Gastrocnemius medialis (tissue), 4 donors: ENCODE measurements at regions not wholly inside any gene's neighbourhood (a gene's known extent, or its start where the extent isn't known, plus 50 kb on each side); places are given as distances from the start of the nearest gene placed in this dataset.

Experiments used
- POLR2A ChIP-seq, 2 donors: fragments of 450-650 bp; IDR thresholded peaks; one replicate each; pipeline ENCODE4 v1.6.1; 2017; ENCODE audit warnings: antibody characterized with exemption in 2 of 2, mild to moderate bottlenecking in 2 of 2, moderate library complexity in 2 of 2
- TF ChIP-seq, protein P1 (sequence below), 5 experiments: fragments of 450-650 bp in 3 of 5; fragments of 200-600 bp in 2 of 5; sonication (generic) in 2 of 5; IDR thresholded peaks in 4 of 5; conservative IDR thresholded peaks in 1 of 5; 1 replicate in 4 of 5; 2 replicates in 1 of 5; pipeline ENCODE4 v1.5.1; 2016 to 2019; ENCODE audit warnings: antibody characterized with exemption in 5 of 5, mild to moderate bottlenecking in 3 of 5, moderate library complexity in 3 of 5

GRCh38 chr13:108056278-108056677, 159.1 kb downstream of the LIG4 start:
- no peak for TF ChIP-seq POLR2A (IDR thresholded peaks at IDR 0.05)
- TF ChIP-seq, protein P1, sequence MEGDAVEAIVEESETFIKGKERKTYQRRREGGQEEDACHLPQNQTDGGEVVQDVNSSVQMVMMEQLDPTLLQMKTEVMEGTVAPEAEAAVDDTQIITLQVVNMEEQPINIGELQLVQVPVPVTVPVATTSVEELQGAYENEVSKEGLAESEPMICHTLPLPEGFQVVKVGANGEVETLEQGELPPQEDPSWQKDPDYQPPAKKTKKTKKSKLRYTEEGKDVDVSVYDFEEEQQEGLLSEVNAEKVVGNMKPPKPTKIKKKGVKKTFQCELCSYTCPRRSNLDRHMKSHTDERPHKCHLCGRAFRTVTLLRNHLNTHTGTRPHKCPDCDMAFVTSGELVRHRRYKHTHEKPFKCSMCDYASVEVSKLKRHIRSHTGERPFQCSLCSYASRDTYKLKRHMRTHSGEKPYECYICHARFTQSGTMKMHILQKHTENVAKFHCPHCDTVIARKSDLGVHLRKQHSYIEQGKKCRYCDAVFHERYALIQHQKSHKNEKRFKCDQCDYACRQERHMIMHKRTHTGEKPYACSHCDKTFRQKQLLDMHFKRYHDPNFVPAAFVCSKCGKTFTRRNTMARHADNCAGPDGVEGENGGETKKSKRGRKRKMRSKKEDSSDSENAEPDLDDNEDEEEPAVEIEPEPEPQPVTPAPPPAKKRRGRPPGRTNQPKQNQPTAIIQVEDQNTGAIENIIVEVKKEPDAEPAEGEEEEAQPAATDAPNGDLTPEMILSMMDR (IDR thresholded peaks at IDR 0.05 in 4 of 5, conservative IDR thresholded peaks at IDR 0.05 in 1 of 5), result no peak
